Mesenchymal stem cell (in vitro differentiated cells and primary cell): ENCODE measurements at regions not wholly inside any gene's neighbourhood (a gene's known extent, or its start where the extent isn't known, plus 50 kb on each side); places are given as distances from the start of the nearest gene placed in this dataset.
"Not testable (repeated sequence)": the region's sequence is repeated elsewhere in the genome, so short reads cannot be mapped to it uniquely, and the experiment has no call there.

Experiments used
- DNase-seq: peaks from one replicate; pipeline ENCODE4 v3.0.0-alpha.2; 2013
- H2AFZ ChIP-seq: one replicate; pipeline ENCODE4 v1.6.1; 2013; ENCODE audit warnings: low read depth, mild to moderate bottlenecking, control low read depth, inconsistent platforms, low read length, moderate library complexity
- H2AK5ac ChIP-seq: 2 replicates; pipeline ENCODE4 v1.6.1; 2013; ENCODE audit warnings: low read length, moderate library complexity, mild to moderate bottlenecking, inconsistent platforms; ENCODE audit not compliant: severe bottlenecking
- H2BK120ac ChIP-seq: one replicate; pipeline ENCODE4 v1.6.1; 2013; ENCODE audit warnings: low read depth, mild to moderate bottlenecking, inconsistent platforms, low read length, moderate library complexity
- H2BK12ac ChIP-seq, 2 experiments: one replicate each; pipeline ENCODE4 v1.6.1; 2013; ENCODE audit warnings: inconsistent platforms in 2 of 2, low read length in 2 of 2, mild to moderate bottlenecking in 2 of 2, moderate library complexity in 2 of 2, control low read depth in 1 of 2
- H2BK15ac ChIP-seq: one replicate; pipeline ENCODE4 v1.6.1; 2013; ENCODE audit warnings: mild to moderate bottlenecking, low read depth, inconsistent platforms; ENCODE audit not compliant: poor library complexity, severe bottlenecking
- H2BK5ac ChIP-seq: 2 replicates; pipeline ENCODE4 v1.6.1; 2013; ENCODE audit warnings: low read depth, mild to moderate bottlenecking, low read length, control low read depth, inconsistent platforms; ENCODE audit not compliant: poor library complexity, severe bottlenecking
- H3K14ac ChIP-seq, 2 experiments: one replicate each; pipeline ENCODE4 v1.6.1; 2013; ENCODE audit warnings: inconsistent platforms in 2 of 2, low read length in 2 of 2, control low read depth in 1 of 2, mild to moderate bottlenecking in 1 of 2, moderate library complexity in 1 of 2
- H3K18ac ChIP-seq, 2 experiments: one replicate each; pipeline ENCODE4 v1.6.1; 2013; ENCODE audit warnings: inconsistent platforms in 2 of 2, low read length in 2 of 2, control low read depth in 1 of 2, low read depth in 1 of 2, mild to moderate bottlenecking in 1 of 2
- H3K23ac ChIP-seq, 2 experiments: one replicate each; pipeline ENCODE4 v1.6.1; 2013; ENCODE audit warnings: inconsistent platforms in 2 of 2, low read length in 2 of 2, mild to moderate bottlenecking in 2 of 2, moderate library complexity in 2 of 2, control low read depth in 1 of 2
- H3K27ac ChIP-seq: 2 replicates; pipeline ENCODE4 v1.5.1; 2013; ENCODE audit warnings: mild to moderate bottlenecking, moderate library complexity, low read length, control low read depth, inconsistent platforms; ENCODE audit not compliant: poor library complexity, severe bottlenecking
- H3K27me3 ChIP-seq, 2 experiments: 2 replicates each; pipeline versions ENCODE4 v1.6.1 to v1.7.0; 2013; ENCODE audit warnings: low read length in 2 of 2, mild to moderate bottlenecking in 2 of 2, moderate library complexity in 2 of 2, control low read depth in 1 of 2, inconsistent platforms in 1 of 2; ENCODE audit not compliant: control insufficient read depth in 1 of 2, insufficient read depth in 1 of 2
- H3K36me3 ChIP-seq, 2 experiments: 2 replicates each; pipeline versions ENCODE4 v1.6.1 to v1.7.0; 2013; ENCODE audit warnings: low read length in 2 of 2, control low read depth in 1 of 2, inconsistent platforms in 1 of 2, low read depth in 1 of 2, mild to moderate bottlenecking in 1 of 2; ENCODE audit not compliant: insufficient read depth in 2 of 2, control insufficient read depth in 1 of 2
- H3K4ac ChIP-seq, 2 experiments: one replicate each; pipeline ENCODE4 v1.6.1; 2013; ENCODE audit warnings: inconsistent platforms in 2 of 2, low read length in 2 of 2, mild to moderate bottlenecking in 2 of 2, moderate library complexity in 2 of 2, control low read depth in 1 of 2, low read depth in 1 of 2
- H3K4me1 ChIP-seq: 2 replicates; pipeline ENCODE4 v1.6.1; 2013; ENCODE audit warnings: low read depth, low read length, control low read depth; ENCODE audit not compliant: control insufficient read depth, insufficient read depth
- H3K4me2 ChIP-seq: 2 replicates; pipeline ENCODE4 v1.6.1; 2013; ENCODE audit warnings: low read length, mild to moderate bottlenecking, inconsistent platforms; ENCODE audit not compliant: poor library complexity, severe bottlenecking
- H3K4me3 ChIP-seq, 2 experiments: 2 replicates each; pipeline versions ENCODE4 v1.5.1 to v1.7.0; 2013; ENCODE audit warnings: low read length in 2 of 2, mild to moderate bottlenecking in 2 of 2, control low read depth in 1 of 2, low read depth in 1 of 2; ENCODE audit not compliant: insufficient read depth in 1 of 2
- H3K79me1 ChIP-seq: replicated peaks from 2 replicates; pipeline ENCODE4 v1.6.1; 2013; ENCODE audit warnings: mild to moderate bottlenecking, control low read depth, low read length, inconsistent platforms; ENCODE audit not compliant: poor library complexity, severe bottlenecking
- H3K9ac ChIP-seq: 2 replicates; pipeline ENCODE4 v1.7.0; 2013; ENCODE audit warnings: mild to moderate bottlenecking, low read length, moderate library complexity
- H3K9me3 ChIP-seq: 2 replicates; pipeline ENCODE4 v1.7.0; 2013; ENCODE audit warnings: mild to moderate bottlenecking, low read length; ENCODE audit not compliant: control insufficient read depth
- H4K8ac ChIP-seq: one replicate; pipeline ENCODE4 v1.6.1; 2013; ENCODE audit warnings: inconsistent platforms, mild to moderate bottlenecking, low read length, moderate library complexity
- H4K91ac ChIP-seq: one replicate; pipeline ENCODE4 v1.6.1; 2013; ENCODE audit warnings: mild to moderate bottlenecking, low read length, inconsistent platforms
- WGBS: methylation state at CpG from one replicate; pipeline ENCODE4 v1.1.7; 2013; ENCODE audit warnings: mixed read lengths; 5-methylcytosine and 5-hydroxymethylcytosine counted together

- DNase-seq, H3K4ac ChIP-seq, H3K9ac ChIP-seq, H3K18ac ChIP-seq, H3K4me3 ChIP-seq, H4K8ac ChIP-seq, H3K4me2 ChIP-seq, H2BK5ac ChIP-seq, H3K36me3 ChIP-seq, H2AFZ ChIP-seq, H2BK15ac ChIP-seq, H3K79me1 ChIP-seq, H2BK12ac ChIP-seq, H2AK5ac ChIP-seq, H2BK120ac ChIP-seq, H3K27ac ChIP-seq, H3K4me1 ChIP-seq, H3K23ac ChIP-seq, H4K91ac ChIP-seq, H3K9me3 ChIP-seq, H3K14ac ChIP-seq, H3K27me3 ChIP-seq: not testable (repeated sequence)
These were observed 85.9 kb upstream of the C1QTNF3 start for GRCh38 chr5:34128890-34129289.

GRCh38 chr5:34154988-34155387 is 112.0 kb upstream of the C1QTNF3 start:
- not testable (repeated sequence) for H3K4me3 ChIP-seq, H3K27me3 ChIP-seq, H3K14ac ChIP-seq, H3K36me3 ChIP-seq, H3K4me1 ChIP-seq, H3K79me1 ChIP-seq, H3K9me3 ChIP-seq, H2AFZ ChIP-seq, DNase-seq, H3K27ac ChIP-seq, H3K23ac ChIP-seq, H3K4me2 ChIP-seq, H2BK120ac ChIP-seq, H4K91ac ChIP-seq, H4K8ac ChIP-seq, H2BK5ac ChIP-seq, H2BK15ac ChIP-seq, H3K9ac ChIP-seq, H2AK5ac ChIP-seq, H3K4ac ChIP-seq, H3K18ac ChIP-seq, H2BK12ac ChIP-seq
- 96% methylated on average over 3 of the region's 4 CpGs for WGBS

- not testable (repeated sequence) for H4K91ac ChIP-seq, H3K4me2 ChIP-seq, H2AFZ ChIP-seq, H3K27me3 ChIP-seq, H4K8ac ChIP-seq, H3K9me3 ChIP-seq, H2BK12ac ChIP-seq, H3K27ac ChIP-seq, H3K79me1 ChIP-seq, H3K36me3 ChIP-seq, H3K4me1 ChIP-seq, H2AK5ac ChIP-seq, DNase-seq, H2BK120ac ChIP-seq, H3K18ac ChIP-seq, H2BK15ac ChIP-seq, H3K23ac ChIP-seq, H3K14ac ChIP-seq, H3K4ac ChIP-seq, H2BK5ac ChIP-seq
- WGBS = no CpG with 5 or more reads among the region's 4 CpGs
- Histone ChIP-seq H3K9ac (peak overlapping the region; percentile 37), H3K4me3 (peak overlapping the region in 1 of 2 experiments; percentile 37)
These were observed 113.8 kb upstream of the C1QTNF3 start for GRCh38 chr5:34156703-34157414.

- not testable (repeated sequence) for H3K4me2 ChIP-seq, H3K79me1 ChIP-seq, H3K27ac ChIP-seq, H4K8ac ChIP-seq, H2BK120ac ChIP-seq, H3K4ac ChIP-seq, H3K9me3 ChIP-seq, H3K36me3 ChIP-seq, H3K4me1 ChIP-seq, H2AFZ ChIP-seq, H3K23ac ChIP-seq, DNase-seq, H3K18ac ChIP-seq, H3K14ac ChIP-seq, H3K9ac ChIP-seq, H2BK15ac ChIP-seq, H4K91ac ChIP-seq, H3K4me3 ChIP-seq, H2AK5ac ChIP-seq, H2BK5ac ChIP-seq, H2BK12ac ChIP-seq, H3K27me3 ChIP-seq
- 96% methylated on average over 3 of the region's 4 CpGs for WGBS
These were observed 117.9 kb upstream of the C1QTNF3 start for GRCh38 chr5:34160904-34161303.
